ENCODE measurements at regions not wholly inside any gene's neighbourhood (a gene's known extent, or its start where the extent isn't known, plus 50 kb on each side); places are given as distances from the start of the nearest gene placed in this dataset.
"Not testable (repeated sequence)": the region's sequence is repeated elsewhere in the genome, so short reads cannot be mapped to it uniquely, and the experiment has no call there.

GRCh38 chr3:153356908-153357307 is 194.9 kb downstream of the RAP2B start:
- H3K4me3 ChIP-seq (ENCODE audit: low read depth, low read length): no peak overlapping the region
- TF ChIP-seq, protein P1, sequence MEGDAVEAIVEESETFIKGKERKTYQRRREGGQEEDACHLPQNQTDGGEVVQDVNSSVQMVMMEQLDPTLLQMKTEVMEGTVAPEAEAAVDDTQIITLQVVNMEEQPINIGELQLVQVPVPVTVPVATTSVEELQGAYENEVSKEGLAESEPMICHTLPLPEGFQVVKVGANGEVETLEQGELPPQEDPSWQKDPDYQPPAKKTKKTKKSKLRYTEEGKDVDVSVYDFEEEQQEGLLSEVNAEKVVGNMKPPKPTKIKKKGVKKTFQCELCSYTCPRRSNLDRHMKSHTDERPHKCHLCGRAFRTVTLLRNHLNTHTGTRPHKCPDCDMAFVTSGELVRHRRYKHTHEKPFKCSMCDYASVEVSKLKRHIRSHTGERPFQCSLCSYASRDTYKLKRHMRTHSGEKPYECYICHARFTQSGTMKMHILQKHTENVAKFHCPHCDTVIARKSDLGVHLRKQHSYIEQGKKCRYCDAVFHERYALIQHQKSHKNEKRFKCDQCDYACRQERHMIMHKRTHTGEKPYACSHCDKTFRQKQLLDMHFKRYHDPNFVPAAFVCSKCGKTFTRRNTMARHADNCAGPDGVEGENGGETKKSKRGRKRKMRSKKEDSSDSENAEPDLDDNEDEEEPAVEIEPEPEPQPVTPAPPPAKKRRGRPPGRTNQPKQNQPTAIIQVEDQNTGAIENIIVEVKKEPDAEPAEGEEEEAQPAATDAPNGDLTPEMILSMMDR (IDR thresholded peaks at IDR 0.05; ENCODE audit: insufficient read depth, low read length): no peak
- DNase-seq (ENCODE audit: low read depth): no peak

- TF ChIP-seq, protein P1 (IDR thresholded peaks at IDR 0.05; ENCODE audit: insufficient read depth, low read length): no peak
- DNase-seq (ENCODE audit: low read depth): no peak
- H3K4me3 ChIP-seq (ENCODE audit: low read depth, low read length): no peak overlapping the region
These were observed 195.4 kb downstream of the RAP2B start for GRCh38 chr3:153357436-153357835.

DNA sequence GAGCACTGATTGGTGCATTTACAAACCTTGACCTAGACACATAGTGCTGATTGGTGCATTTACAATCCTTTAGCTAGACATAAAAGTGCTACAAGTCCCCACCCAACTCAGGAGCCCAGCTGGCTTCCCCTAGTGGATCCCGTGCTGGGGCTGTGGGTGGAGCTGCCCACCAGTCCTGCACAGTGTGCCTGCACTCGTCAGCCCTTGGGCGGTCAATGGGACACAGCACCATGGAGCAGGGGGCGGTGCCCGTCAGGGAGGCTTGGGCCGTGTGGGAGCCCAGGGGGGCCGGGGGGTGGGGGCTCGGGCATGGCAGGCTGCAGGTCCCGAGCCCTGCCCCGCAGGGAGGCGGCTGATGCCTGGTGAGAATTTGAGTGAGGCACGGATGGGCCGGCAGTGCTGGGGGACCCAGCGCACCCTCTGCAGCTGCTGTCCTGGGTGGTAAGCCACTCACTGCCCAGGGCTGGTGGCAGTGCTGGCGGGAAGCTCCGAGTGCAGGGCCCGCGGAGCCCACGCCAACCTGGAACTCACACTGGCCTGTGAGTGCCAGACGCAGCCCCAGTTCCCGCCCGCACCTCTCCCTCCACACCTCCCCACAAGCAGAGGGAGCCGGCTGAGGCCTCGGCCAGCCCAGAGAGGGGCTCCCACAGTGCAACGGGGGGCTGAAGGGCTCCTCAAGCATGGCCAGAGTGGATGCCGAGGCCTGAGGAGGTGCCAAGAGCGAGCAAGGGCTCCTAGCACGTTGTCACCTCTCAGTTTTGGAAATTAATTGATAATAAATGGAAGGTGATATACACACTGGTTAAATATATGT is 207.7 kb downstream of the RAP2B start:
- TF ChIP-seq, protein P1 (IDR thresholded peaks at IDR 0.05; ENCODE audit: insufficient read depth, low read length): no peak
- no peak overlapping the region for H3K4me3 ChIP-seq (ENCODE audit: low read depth, low read length)
- no peak for DNase-seq (ENCODE audit: low read depth)

DNA sequence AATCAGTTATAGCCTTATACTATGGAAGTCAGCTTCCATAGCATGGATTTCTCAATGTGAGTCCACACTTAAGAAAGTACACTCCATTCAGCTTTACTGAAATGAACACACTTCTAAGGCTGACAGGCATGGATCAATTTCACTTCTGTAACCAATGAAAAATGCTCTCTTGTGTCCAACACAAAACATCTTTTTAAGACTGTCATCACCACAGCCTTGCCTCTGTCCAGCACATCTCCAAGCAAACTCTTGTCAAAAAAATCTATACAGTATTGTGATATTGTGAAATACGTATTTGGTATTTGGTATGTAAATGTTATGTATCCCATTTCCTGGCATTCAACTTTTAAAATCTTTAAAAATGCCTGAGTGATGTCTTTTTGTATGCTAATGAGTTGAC is 208.7 kb downstream of the RAP2B start:
- no peak for DNase-seq (ENCODE audit: low read depth)

DNA sequence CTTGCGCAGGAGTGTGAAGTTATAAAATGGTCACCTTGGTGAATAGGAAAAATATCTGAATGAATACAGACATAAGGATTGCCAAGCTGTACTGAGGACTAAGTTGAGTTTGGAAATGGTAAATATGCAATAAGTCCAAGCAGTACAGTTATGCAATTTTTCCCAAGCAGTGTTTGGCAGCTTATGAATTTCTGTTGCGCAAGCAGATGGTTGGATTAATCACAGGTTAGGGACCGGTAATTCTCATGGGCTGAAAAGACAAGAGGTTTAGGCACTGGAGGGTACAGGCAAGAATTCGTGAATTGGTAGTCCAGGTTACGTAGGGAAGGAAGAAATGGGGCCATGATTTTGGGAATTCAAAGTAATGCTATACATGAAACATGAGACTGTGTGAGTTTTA is 210.3 kb downstream of the RAP2B start:
- TF ChIP-seq, protein P1 (IDR thresholded peaks at IDR 0.05; ENCODE audit: insufficient read depth, low read length): no peak
- no peak overlapping the region for H3K4me3 ChIP-seq (ENCODE audit: low read depth, low read length)
- DNase-seq (ENCODE audit: low read depth): peak; percentile 84

More for the DNA sequence above, 208.7 kb downstream of the RAP2B start:
- no peak overlapping the region for H3K4me3 ChIP-seq (ENCODE audit: low read depth, low read length)
- TF ChIP-seq, protein P1 (IDR thresholded peaks at IDR 0.05; ENCODE audit: insufficient read depth, low read length): no peak

DNA sequence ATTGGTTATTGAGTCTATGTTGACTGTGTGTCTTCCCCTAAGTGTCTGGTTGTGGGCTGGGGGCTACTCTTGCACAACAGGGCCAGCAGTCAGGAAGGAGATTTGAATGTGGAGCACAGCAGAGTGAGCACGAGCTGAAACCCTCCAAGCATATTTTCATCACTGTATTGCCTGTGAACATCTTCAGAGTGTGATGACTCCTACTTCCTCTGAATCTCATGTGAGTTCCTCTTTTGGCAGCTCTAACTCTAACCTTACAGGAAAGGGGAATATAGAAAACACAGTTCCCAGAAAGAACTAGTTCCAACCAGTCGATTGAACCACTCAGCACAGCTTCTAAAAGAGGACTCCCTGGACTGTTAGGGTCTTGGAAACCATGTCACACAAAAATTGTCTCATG is 211.6 kb downstream of the RAP2B start:
- TF ChIP-seq, protein P1 (IDR thresholded peaks at IDR 0.05; ENCODE audit: insufficient read depth, low read length): no peak
- no peak overlapping the region for H3K4me3 ChIP-seq (ENCODE audit: low read depth, low read length)
- peak; percentile 13 for DNase-seq (ENCODE audit: low read depth)

DNA sequence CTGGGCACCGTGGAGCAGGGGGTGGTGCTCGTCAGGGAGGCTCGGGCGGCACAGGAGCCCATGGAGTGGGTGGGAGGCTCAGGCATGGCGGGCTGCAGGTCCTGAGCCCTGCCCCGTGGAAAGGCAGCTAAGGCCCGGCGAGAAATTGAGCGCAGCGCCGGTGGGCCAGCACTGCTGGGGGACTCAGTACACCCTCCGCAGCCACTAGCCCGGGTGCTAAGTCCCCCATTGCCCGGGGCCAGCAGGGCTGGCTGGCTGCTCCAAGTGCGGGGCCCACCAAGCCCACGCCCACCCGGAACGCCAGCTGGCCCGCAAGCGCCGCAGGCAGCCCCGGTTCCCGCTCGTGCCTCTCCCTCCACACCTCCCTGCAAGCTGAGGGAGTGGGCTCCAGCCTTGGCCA is 216.3 kb downstream of the RAP2B start:
- not testable (repeated sequence) for DNase-seq (ENCODE audit: low read depth); H3K4me3 ChIP-seq (ENCODE audit: low read depth, low read length)

All from fibroblast of the aortic adventitia (primary cell).